Keratinocyte (primary cell): ENCODE measurements at regions not wholly inside any gene's neighbourhood (a gene's known extent, or its start where the extent isn't known, plus 50 kb on each side); places are given as distances from the start of the nearest gene placed in this dataset.

ENCODE experiments used
- EZH2 ChIP-seq: IDR thresholded peaks from one replicate; pipeline ENCODE4 v1.6.1; 2012; ENCODE audit warnings: inconsistent platforms, mild to moderate bottlenecking, low read length, moderate library complexity
- TF ChIP-seq, protein P1 (sequence below), 3 experiments: IDR thresholded peaks in 1 of 3; conservative IDR thresholded peaks in 1 of 3; optimal IDR thresholded peaks in 1 of 3; 2 replicates in 2 of 3; 3 replicates in 1 of 3; pipeline versions ENCODE3 to v1.5.1; 2011; ENCODE audit warnings: low read length in 3 of 3, mild to moderate bottlenecking in 3 of 3, moderate library complexity in 2 of 3, control low read depth in 1 of 3, inconsistent platforms in 1 of 3; ENCODE audit not compliant: insufficient read depth in 2 of 3; ENCODE audit errors: extremely low read depth in 1 of 3

- no peak for TF ChIP-seq EZH2
- TF ChIP-seq, protein P1, sequence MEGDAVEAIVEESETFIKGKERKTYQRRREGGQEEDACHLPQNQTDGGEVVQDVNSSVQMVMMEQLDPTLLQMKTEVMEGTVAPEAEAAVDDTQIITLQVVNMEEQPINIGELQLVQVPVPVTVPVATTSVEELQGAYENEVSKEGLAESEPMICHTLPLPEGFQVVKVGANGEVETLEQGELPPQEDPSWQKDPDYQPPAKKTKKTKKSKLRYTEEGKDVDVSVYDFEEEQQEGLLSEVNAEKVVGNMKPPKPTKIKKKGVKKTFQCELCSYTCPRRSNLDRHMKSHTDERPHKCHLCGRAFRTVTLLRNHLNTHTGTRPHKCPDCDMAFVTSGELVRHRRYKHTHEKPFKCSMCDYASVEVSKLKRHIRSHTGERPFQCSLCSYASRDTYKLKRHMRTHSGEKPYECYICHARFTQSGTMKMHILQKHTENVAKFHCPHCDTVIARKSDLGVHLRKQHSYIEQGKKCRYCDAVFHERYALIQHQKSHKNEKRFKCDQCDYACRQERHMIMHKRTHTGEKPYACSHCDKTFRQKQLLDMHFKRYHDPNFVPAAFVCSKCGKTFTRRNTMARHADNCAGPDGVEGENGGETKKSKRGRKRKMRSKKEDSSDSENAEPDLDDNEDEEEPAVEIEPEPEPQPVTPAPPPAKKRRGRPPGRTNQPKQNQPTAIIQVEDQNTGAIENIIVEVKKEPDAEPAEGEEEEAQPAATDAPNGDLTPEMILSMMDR (optimal IDR thresholded peaks at IDR 0.05 in 1 of 3, IDR thresholded peaks at IDR 0.05 in 1 of 3, conservative IDR thresholded peaks at IDR 0.05 in 1 of 3; ENCODE audit: extremely low read depth in 1 of 3, insufficient read depth in 2 of 3, low read length in 3 of 3) = no peak
These were observed 507.3 kb upstream of the RGS6 start for GRCh38 chr14:71424941-71425340.
